K562 (cell line): ENCODE measurements at regions not wholly inside any gene's neighbourhood (a gene's known extent, or its start where the extent isn't known, plus 50 kb on each side); places are given as distances from the start of the nearest gene placed in this dataset.

Experiments
- CTCF ChIP-seq, 3 experiments: IDR thresholded peaks in 2 of 3; conservative IDR thresholded peaks in 1 of 3; 2 replicates each; pipeline ENCODE4 v1.5.1; 2011 to 2012; ENCODE audit warnings: low read length in 3 of 3, mild to moderate bottlenecking in 3 of 3, control low read depth in 2 of 3, improper control_type of control experiment in 1 of 3, inconsistent platforms in 1 of 3, low read depth in 1 of 3, mixed read lengths in 1 of 3, moderate library complexity in 1 of 3; ENCODE audit not compliant: insufficient read depth in 2 of 3
- ELF4 ChIP-seq: fragments of 450-650 bp; formaldehyde crosslinking; IDR thresholded peaks from 2 replicates; pipeline ENCODE4 v1.4.0; 2022; ENCODE audit warnings: missing genetic modification characterization
- ESRRB ChIP-seq: fragments of 250-450 bp; sonication (Bioruptor Pico); IDR thresholded peaks from 2 replicates; pipeline ENCODE4 v1.5.0; 2020; ENCODE audit warnings: mild to moderate bottlenecking, moderate library complexity, borderline replicate concordance
- ETS1 ChIP-seq: conservative IDR thresholded peaks from 2 replicates; pipeline ENCODE4 v1.6.1; 2011; ENCODE audit warnings: low read depth, mild to moderate bottlenecking, low read length; ENCODE audit not compliant: control insufficient read depth
- FOXM1 ChIP-seq, 2 experiments: fragments of 450-650 bp in 1 of 2; sonication (generic) in 1 of 2; formaldehyde crosslinking in 1 of 2; IDR thresholded peaks; 2 replicates each; pipeline versions ENCODE4 v1.6.1 to v1.9.0; 2017 to 2022; ENCODE audit warnings: low read depth in 2 of 2, mild to moderate bottlenecking in 2 of 2, missing genetic modification reagents in 1 of 2, moderate library complexity in 1 of 2
- MYC ChIP-seq, 2 experiments: fragments of 250-450 bp in 1 of 2; sonication (Bioruptor Pico) in 1 of 2; IDR thresholded peaks; 2 replicates each; pipeline versions ENCODE4 v1.5.1 to v1.6.1; 2012 to 2021; ENCODE audit warnings: low read depth in 2 of 2, borderline replicate concordance in 1 of 2, improper control_type of control experiment in 1 of 2, low read length in 1 of 2, mild to moderate bottlenecking in 1 of 2, moderate library complexity in 1 of 2
- NFYB ChIP-seq: IDR thresholded peaks from 2 replicates; pipeline ENCODE4 v1.6.1; 2011; ENCODE audit warnings: mild to moderate bottlenecking, moderate library complexity; ENCODE audit not compliant: insufficient read length; ENCODE audit errors: extremely low read depth
- POLR2A ChIP-seq: fragments of 450-650 bp; conservative IDR thresholded peaks from 2 replicates; pipeline ENCODE4 v1.6.1; 2016
- UBTF ChIP-seq, 2 experiments: IDR thresholded peaks; 2 replicates each; pipeline ENCODE4 v1.6.1; 2012; ENCODE audit warnings: improper control_type of control experiment in 2 of 2, low read depth in 2 of 2, low read length in 2 of 2, borderline replicate concordance in 1 of 2
- ZBTB12 ChIP-seq: fragments of 250-450 bp; sonication (Bioruptor Pico); IDR thresholded peaks from 2 replicates; pipeline ENCODE4 v1.4.0; 2020
- ZNF561 ChIP-seq: fragments of 450-650 bp; formaldehyde crosslinking; conservative IDR thresholded peaks from 2 replicates; pipeline ENCODE4 v1.4.0; 2020; ENCODE audit warnings: mild to moderate bottlenecking, moderate library complexity
- TF ChIP-seq, protein P1 (sequence below): fragments of 250-450 bp; sonication (Bioruptor Pico); IDR thresholded peaks from 2 replicates; pipeline ENCODE4 v1.4.0; 2020; ENCODE audit warnings: mild to moderate bottlenecking, moderate library complexity

DNA sequence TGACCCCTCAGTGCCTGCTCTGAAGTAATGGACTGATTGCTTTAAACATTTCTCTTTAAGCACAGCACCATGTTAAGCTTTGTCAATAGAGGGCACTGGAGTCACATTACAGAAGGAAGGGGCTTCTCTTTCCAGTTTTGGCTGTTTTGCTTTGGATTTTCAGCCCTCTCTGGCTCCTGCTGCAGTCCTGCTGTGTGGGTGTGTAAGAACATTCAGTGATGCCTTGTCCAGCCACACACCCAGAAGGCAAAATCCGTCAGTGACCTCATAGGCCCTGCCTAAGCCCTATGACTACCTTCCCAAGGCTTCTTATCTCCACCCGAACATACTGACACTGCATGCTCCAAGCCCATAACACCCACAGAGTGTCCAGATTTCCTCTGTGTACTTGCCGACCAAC is 215.3 kb upstream of the CTSO start:
- no peak for TF ChIP-seq ZBTB12 (CRISPR knock-in tag)
- TF ChIP-seq CTCF (IDR thresholded peaks at IDR 0.05 in 2 of 3, conservative IDR thresholded peaks at IDR 0.05 in 1 of 3; ENCODE audit: insufficient read depth in 2 of 3, low read depth in 1 of 3, low read length in 3 of 3) = no peak
- no peak for TF ChIP-seq ETS1
- TF ChIP-seq POLR2A = no peak
- TF ChIP-seq NFYB = no peak
- no peak for TF ChIP-seq ZNF561 (CRISPR knock-in tag)
- no peak for TF ChIP-seq ELF4 (CRISPR knock-in tag)
- TF ChIP-seq, protein P1, sequence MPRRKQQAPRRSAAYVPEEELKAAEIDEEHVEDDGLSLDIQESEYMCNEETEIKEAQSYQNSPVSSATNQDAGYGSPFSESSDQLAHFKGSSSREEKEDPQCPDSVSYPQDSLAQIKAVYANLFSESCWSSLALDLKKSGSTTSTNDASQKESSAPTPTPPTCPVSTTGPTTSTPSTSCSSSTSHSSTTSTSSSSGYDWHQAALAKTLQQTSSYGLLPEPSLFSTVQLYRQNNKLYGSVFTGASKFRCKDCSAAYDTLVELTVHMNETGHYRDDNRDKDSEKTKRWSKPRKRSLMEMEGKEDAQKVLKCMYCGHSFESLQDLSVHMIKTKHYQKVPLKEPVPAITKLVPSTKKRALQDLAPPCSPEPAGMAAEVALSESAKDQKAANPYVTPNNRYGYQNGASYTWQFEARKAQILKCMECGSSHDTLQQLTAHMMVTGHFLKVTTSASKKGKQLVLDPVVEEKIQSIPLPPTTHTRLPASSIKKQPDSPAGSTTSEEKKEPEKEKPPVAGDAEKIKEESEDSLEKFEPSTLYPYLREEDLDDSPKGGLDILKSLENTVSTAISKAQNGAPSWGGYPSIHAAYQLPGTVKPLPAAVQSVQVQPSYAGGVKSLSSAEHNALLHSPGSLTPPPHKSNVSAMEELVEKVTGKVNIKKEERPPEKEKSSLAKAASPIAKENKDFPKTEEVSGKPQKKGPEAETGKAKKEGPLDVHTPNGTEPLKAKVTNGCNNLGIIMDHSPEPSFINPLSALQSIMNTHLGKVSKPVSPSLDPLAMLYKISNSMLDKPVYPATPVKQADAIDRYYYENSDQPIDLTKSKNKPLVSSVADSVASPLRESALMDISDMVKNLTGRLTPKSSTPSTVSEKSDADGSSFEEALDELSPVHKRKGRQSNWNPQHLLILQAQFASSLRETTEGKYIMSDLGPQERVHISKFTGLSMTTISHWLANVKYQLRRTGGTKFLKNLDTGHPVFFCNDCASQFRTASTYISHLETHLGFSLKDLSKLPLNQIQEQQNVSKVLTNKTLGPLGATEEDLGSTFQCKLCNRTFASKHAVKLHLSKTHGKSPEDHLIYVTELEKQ (CRISPR knock-in tag) = no peak
- TF ChIP-seq MYC (IDR thresholded peaks at IDR 0.05; ENCODE audit: low read depth, low read length) = no peak
- TF ChIP-seq MYC (CRISPR knock-in tag; IDR thresholded peaks at IDR 0.05; ENCODE audit: borderline replicate concordance, low read depth) = no peak
- TF ChIP-seq FOXM1 (IDR thresholded peaks at IDR 0.05; ENCODE audit: low read depth) = no peak
- no peak for TF ChIP-seq FOXM1 (CRISPR knock-in tag; IDR thresholded peaks at IDR 0.05; ENCODE audit: low read depth)
- no peak for TF ChIP-seq UBTF (IDR thresholded peaks at IDR 0.05; ENCODE audit: borderline replicate concordance in 1 of 2, low read depth in 2 of 2, low read length in 2 of 2)
- no peak for TF ChIP-seq ESRRB
